Calu3 (cell line): ENCODE measurements at regions not wholly inside any gene's neighbourhood (a gene's known extent, or its start where the extent isn't known, plus 50 kb on each side); places are given as distances from the start of the nearest gene placed in this dataset.

ENCODE experiments used
- BruUV-seq: library from RNA; stranded (reverse); fragments of 400-500 nt; replicated peaks from 2 replicates; lab custom pipeline; 2021; lab: Mats Ljungman, UMichigan
- CTCF ChIA-PET: fragments of 300-600 bp; sonication (Branson Sonifier 250); formaldehyde crosslinking; loops from one replicate; lab custom pipeline; 2022; ENCODE audit warnings: antibody characterized with exemption; lab: Charles Lee
- DNase-seq: peaks from one replicate; pipeline ENCODE4 v3.0.0; 2022
- H3K27ac Mint-ChIP-seq: one replicate; pipeline ENCODE4 v1.8.0; 2022; ENCODE audit warnings: mixed read lengths; ENCODE audit not compliant: unreplicated experiment
- H3K27me3 Mint-ChIP-seq: one replicate; pipeline ENCODE4 v1.8.0; 2022; ENCODE audit warnings: mixed read lengths; ENCODE audit not compliant: unreplicated experiment
- H3K36me3 Mint-ChIP-seq: one replicate; pipeline ENCODE4 v1.8.0; 2022; ENCODE audit warnings: mild to moderate bottlenecking, moderate library complexity, mixed read lengths; ENCODE audit not compliant: insufficient read depth, unreplicated experiment
- H3K4me1 Mint-ChIP-seq: one replicate; pipeline ENCODE4 v1.8.0; 2022; ENCODE audit warnings: mild to moderate bottlenecking, low read depth, mixed read lengths; ENCODE audit not compliant: unreplicated experiment
- H3K4me3 Mint-ChIP-seq: one replicate; pipeline ENCODE4 v1.8.0; 2022; ENCODE audit warnings: mild to moderate bottlenecking, low read depth, moderate library complexity, mixed read lengths; ENCODE audit not compliant: unreplicated experiment
- H3K9me3 Mint-ChIP-seq: one replicate; pipeline ENCODE4 v1.8.0; 2022; ENCODE audit warnings: low read depth, mixed read lengths; ENCODE audit not compliant: unreplicated experiment
- intact Hi-C: fragments of 100-400 bp; cut with micrococcal nuclease; formaldehyde crosslinking; loops from one replicate; pipeline ENCODE4 v1.10.0; 2022; ENCODE audit not compliant: unreplicated experiment
- TF ChIP-seq, protein P1 (sequence below): fragments of 200-600 bp; IDR thresholded peaks from one replicate; pipeline ENCODE4 v1.8.0; 2022; ENCODE audit warnings: antibody characterized with exemption; ENCODE audit not compliant: unreplicated experiment

DNA sequence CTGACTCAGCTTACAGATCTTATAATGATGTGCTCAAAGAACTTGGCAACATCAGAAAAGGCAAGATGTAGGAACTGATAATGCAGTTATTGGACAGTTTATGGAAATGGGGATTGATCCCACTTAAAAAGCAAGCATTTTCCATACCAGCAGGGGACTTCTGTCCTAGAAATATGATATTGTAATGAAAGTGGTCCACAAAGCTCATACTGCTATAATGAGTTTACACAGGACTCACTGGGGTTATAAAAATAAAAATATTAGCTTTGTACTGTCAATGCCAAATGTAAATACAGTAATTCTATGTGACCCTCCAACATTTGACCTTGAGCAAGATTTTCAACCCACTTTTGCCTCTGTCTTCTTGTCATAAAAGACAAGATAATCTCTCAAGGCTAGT, 145.5 kb upstream of the SEM1 start:
- DNase-seq: no peak
- H3K4me1 Mint-ChIP-seq: no peaks in the 10 kb centered on the region
- no peaks in the 10 kb centered on the region for H3K36me3 Mint-ChIP-seq
- H3K27ac Mint-ChIP-seq: no peak overlapping the region
- H3K9me3 Mint-ChIP-seq: no peaks in the 10 kb centered on the region
- CTCF ChIA-PET: no interaction called here
- no peaks in the 10 kb centered on the region for H3K27me3 Mint-ChIP-seq
- intact Hi-C loops: no loop called here
- no peak overlapping the region for H3K4me3 Mint-ChIP-seq
- TF ChIP-seq, protein P1, sequence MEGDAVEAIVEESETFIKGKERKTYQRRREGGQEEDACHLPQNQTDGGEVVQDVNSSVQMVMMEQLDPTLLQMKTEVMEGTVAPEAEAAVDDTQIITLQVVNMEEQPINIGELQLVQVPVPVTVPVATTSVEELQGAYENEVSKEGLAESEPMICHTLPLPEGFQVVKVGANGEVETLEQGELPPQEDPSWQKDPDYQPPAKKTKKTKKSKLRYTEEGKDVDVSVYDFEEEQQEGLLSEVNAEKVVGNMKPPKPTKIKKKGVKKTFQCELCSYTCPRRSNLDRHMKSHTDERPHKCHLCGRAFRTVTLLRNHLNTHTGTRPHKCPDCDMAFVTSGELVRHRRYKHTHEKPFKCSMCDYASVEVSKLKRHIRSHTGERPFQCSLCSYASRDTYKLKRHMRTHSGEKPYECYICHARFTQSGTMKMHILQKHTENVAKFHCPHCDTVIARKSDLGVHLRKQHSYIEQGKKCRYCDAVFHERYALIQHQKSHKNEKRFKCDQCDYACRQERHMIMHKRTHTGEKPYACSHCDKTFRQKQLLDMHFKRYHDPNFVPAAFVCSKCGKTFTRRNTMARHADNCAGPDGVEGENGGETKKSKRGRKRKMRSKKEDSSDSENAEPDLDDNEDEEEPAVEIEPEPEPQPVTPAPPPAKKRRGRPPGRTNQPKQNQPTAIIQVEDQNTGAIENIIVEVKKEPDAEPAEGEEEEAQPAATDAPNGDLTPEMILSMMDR: no peak
- no TSS peak for BruUV-seq

GRCh38 chr7:96855691-96856090, 146.0 kb upstream of the SEM1 start:
- CTCF ChIA-PET: no interaction called here
- no TSS peak for BruUV-seq

DNA sequence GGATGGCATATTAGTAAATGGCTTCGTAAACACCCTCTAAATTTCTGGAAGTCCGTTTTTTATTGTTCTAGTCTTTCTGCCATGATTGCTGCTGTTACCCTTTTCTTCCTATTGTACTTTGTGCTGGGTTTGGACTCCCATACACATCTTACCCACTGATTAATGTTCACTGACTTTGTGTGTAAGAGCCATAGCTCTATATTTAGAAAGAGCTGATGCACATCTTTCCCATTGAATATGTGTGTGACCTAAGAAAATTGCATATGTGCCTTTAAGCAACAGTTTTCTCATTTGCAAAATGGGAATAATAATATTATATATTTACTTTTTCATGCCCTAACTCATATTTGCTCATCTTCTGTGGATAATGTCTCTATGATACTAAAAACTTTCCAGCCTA, 135.8 kb upstream of the DLX6 start:
- TF ChIP-seq, protein P1: no peak
- no peaks in the 10 kb centered on the region for H3K4me1 Mint-ChIP-seq
- no peaks in the 10 kb centered on the region for H3K27me3 Mint-ChIP-seq
- no peak for DNase-seq
- H3K36me3 Mint-ChIP-seq: no peaks in the 10 kb centered on the region
- no peak overlapping the region for H3K4me3 Mint-ChIP-seq
- CTCF ChIA-PET: no interaction called here
- no peaks in the 10 kb centered on the region for H3K9me3 Mint-ChIP-seq
- no peak overlapping the region for H3K27ac Mint-ChIP-seq
- intact Hi-C loops: no loop called here
- BruUV-seq: no TSS peak

More at GRCh38 chr7:96855691-96856090, 146.0 kb upstream of the SEM1 start:
- Mint-ChIP-seq H3K4me1 (no peaks in the 10 kb centered on the region), H3K36me3 (no peaks in the 10 kb centered on the region), H3K4me3 (no peak overlapping the region), H3K27ac (no peak overlapping the region), H3K9me3 (no peaks in the 10 kb centered on the region), H3K27me3 (no peaks in the 10 kb centered on the region)
- no peak for DNase-seq
- TF ChIP-seq, protein P1: no peak
- intact Hi-C loops: no loop called here

DNA sequence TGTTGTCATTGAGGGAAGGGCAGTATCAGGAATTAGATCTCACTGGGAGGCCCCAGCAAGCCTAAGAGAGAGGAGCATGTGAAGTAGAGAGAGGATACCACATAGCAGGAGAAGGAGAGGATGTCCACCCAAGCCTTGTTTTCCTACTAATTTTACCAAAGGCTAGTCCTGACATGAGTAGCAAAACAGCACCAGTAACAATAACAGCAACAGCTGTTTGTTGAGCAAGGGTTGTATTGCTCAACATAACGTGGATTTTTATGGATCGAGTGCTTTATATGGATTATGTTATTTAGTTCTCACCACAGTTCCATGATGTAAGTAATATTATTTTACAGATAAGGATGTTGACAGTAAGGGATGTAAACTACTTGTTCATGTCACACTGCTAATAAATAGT, 135.2 kb upstream of the DLX6 start:
- no peaks in the 10 kb centered on the region for H3K4me1 Mint-ChIP-seq
- H3K27me3 Mint-ChIP-seq: no peaks in the 10 kb centered on the region
- H3K36me3 Mint-ChIP-seq: no peaks in the 10 kb centered on the region
- no peak for DNase-seq
- H3K9me3 Mint-ChIP-seq: no peaks in the 10 kb centered on the region
- H3K27ac Mint-ChIP-seq: no peak overlapping the region
- intact Hi-C loops: no loop called here
- no TSS peak for BruUV-seq
- TF ChIP-seq, protein P1: no peak
- H3K4me3 Mint-ChIP-seq: no peak overlapping the region
- CTCF ChIA-PET: no interaction called here
